Heart left ventricle (tissue), 13 donors: ENCODE measurements at regions not wholly inside any gene's neighbourhood (a gene's known extent, or its start where the extent isn't known, plus 50 kb on each side); places are given as distances from the start of the nearest gene placed in this dataset.

ENCODE experiments used
- POLR2A ChIP-seq, 2 donors: fragments of 450-650 bp; IDR thresholded peaks; one replicate each; pipeline ENCODE4 v1.6.1; 2017; ENCODE audit warnings: antibody characterized with exemption in 2 of 2, mild to moderate bottlenecking in 2 of 2, moderate library complexity in 2 of 2
- TF ChIP-seq, protein P1 (sequence below), 12 donors: fragments of 200-600 bp; sonication (generic) in 4 of 12; IDR thresholded peaks; one replicate each; pipeline versions ENCODE4 v1.5.0 to v1.8.0; 2018 to 2022; ENCODE audit warnings: antibody characterized with exemption in 12 of 12, mild to moderate bottlenecking in 5 of 12
- donor health status: ischemic (EF 13 %, LVEDD 7.1; RV severe dilation, severe dysfunction).
- donor health status: DM: no; HTN: yes; CAD: no.
- donor health status: DM: no; HTN: no; CAD: no.
- donor health status: ischemic (EF 25% LVEDD 6.9; RV normal size, moderate dysfunction).
- donor health status: ischemic (EF 25% LVEDD 5.7; RV mildly dilated, moderate dysfunction).
- donor health status: ischemic (EF 35%, LVEDD 5.7; RV mildly dilated, moderate dysfunction).
- donor health status: nonischemic (EF 11% LVEDD 7.7; RV severe dilation, severe dysfunction).
- donor health status: DM: yes; HTN: yes; CAD: no.
- donor health status: PGD.
- donor health status: ischemic (EF 29% LVEDD 5.4; RV normal size, mild dysfunction).
- donor health status: nonischemic (EF 23%, LVEDD 6.1; RV moderate dilation, normal function).

DNA sequence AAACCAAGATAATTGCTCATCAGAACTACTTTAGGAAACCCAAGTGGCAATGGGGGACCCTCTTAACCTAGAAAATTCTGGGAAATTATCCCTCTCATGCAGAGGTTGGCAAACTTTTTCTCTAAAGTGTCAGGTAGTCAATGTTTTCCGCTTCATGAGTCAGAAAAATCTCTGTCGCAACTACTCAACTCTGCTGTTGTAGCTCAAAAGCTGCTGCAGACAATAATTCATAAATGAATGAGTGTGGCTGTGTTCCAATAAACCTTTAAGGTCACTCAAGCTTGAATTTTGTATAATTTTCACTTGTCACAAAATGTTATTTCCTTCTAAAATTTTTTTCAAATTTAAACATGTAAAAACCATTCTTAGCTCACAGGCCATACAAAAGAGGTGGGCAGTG lies 193.4 kb upstream of the MID1 start:
- TF ChIP-seq POLR2A (IDR thresholded peaks at IDR 0.05) = no peak
- TF ChIP-seq, protein P1, sequence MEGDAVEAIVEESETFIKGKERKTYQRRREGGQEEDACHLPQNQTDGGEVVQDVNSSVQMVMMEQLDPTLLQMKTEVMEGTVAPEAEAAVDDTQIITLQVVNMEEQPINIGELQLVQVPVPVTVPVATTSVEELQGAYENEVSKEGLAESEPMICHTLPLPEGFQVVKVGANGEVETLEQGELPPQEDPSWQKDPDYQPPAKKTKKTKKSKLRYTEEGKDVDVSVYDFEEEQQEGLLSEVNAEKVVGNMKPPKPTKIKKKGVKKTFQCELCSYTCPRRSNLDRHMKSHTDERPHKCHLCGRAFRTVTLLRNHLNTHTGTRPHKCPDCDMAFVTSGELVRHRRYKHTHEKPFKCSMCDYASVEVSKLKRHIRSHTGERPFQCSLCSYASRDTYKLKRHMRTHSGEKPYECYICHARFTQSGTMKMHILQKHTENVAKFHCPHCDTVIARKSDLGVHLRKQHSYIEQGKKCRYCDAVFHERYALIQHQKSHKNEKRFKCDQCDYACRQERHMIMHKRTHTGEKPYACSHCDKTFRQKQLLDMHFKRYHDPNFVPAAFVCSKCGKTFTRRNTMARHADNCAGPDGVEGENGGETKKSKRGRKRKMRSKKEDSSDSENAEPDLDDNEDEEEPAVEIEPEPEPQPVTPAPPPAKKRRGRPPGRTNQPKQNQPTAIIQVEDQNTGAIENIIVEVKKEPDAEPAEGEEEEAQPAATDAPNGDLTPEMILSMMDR (IDR thresholded peaks at IDR 0.05) = no peak
